Dedifferentiated amniotic fluid mesenchymal stem cell (primary cell): ENCODE measurements at regions not wholly inside any gene's neighbourhood (a gene's known extent, or its start where the extent isn't known, plus 50 kb on each side); places are given as distances from the start of the nearest gene placed in this dataset.
"Not testable (repeated sequence)": the region's sequence is repeated elsewhere in the genome, so short reads cannot be mapped to it uniquely, and the experiment has no call there.

Experiments
- DNase-seq: peaks from one replicate; pipeline ENCODE4 v3.0.0-alpha.2; 2016; ENCODE audit errors: extremely low spot score

GRCh38 chr21:5975719-5976118, 4545.7 kb upstream of the TPTE start:
- DNase-seq = not testable (repeated sequence)

- not testable (repeated sequence) for DNase-seq
Measured at GRCh38 chr21:5997586-5997985, 4523.8 kb upstream of the TPTE start.

GRCh38 chr21:6015422-6016057, 4505.8 kb upstream of the TPTE start:
- DNase-seq = not testable (repeated sequence)

GRCh38 chr21:6020460-6020859, 4500.9 kb upstream of the TPTE start:
- not testable (repeated sequence) for DNase-seq

- not testable (repeated sequence) for DNase-seq
Measured at GRCh38 chr21:6020953-6021716, 4500.2 kb upstream of the TPTE start.

GRCh38 chr21:6021717-6022270, 4499.6 kb upstream of the TPTE start:
- not testable (repeated sequence) for DNase-seq

GRCh38 chr21:6023331-6023730, 4498.1 kb upstream of the TPTE start:
- DNase-seq = not testable (repeated sequence)

GRCh38 chr21:6025139-6025538, 4496.2 kb upstream of the TPTE start:
- not testable (repeated sequence) for DNase-seq

GRCh38 chr21:6027497-6027896, 4493.9 kb upstream of the TPTE start:
- not testable (repeated sequence) for DNase-seq

- not testable (repeated sequence) for DNase-seq
Measured at GRCh38 chr21:6034124-6034678, 4487.2 kb upstream of the TPTE start.

GRCh38 chr21:6034820-6035473, 4486.4 kb upstream of the TPTE start:
- not testable (repeated sequence) for DNase-seq

- not testable (repeated sequence) for DNase-seq
Measured at GRCh38 chr21:6035474-6036155, 4485.8 kb upstream of the TPTE start.

GRCh38 chr21:6039224-6039623, 4482.2 kb upstream of the TPTE start:
- DNase-seq = not testable (repeated sequence)

- not testable (repeated sequence) for DNase-seq
Measured at GRCh38 chr21:6040095-6040494, 4481.3 kb upstream of the TPTE start.

- DNase-seq = not testable (repeated sequence)
Measured at GRCh38 chr21:6043430-6044275, 4477.7 kb upstream of the TPTE start.

GRCh38 chr21:6044695-6045094, 4476.7 kb upstream of the TPTE start:
- DNase-seq = not testable (repeated sequence)

- DNase-seq = not testable (repeated sequence)
Measured at GRCh38 chr21:6049930-6050329, 4471.5 kb upstream of the TPTE start.

GRCh38 chr21:6052109-6052508, 4469.3 kb upstream of the TPTE start:
- DNase-seq = not testable (repeated sequence)

- not testable (repeated sequence) for DNase-seq
Measured at GRCh38 chr21:6053145-6053544, 4468.2 kb upstream of the TPTE start.

- not testable (repeated sequence) for DNase-seq
Measured at GRCh38 chr21:6058997-6059396, 4462.4 kb upstream of the TPTE start.
